T-helper 1 cell (primary cell): ENCODE measurements at regions not wholly inside any gene's neighbourhood (a gene's known extent, or its start where the extent isn't known, plus 50 kb on each side); places are given as distances from the start of the nearest gene placed in this dataset.

ENCODE experiments used
- DNase-seq, 5 donors: peaks; one replicate each; pipeline ENCODE4 v3.0.0-alpha.2; 2012 to 2020

GRCh38 chr3:56890448-56891091 lies 88.8 kb upstream of the ARHGEF3 start:
- DNase-seq: peak in 1 of 5 donors; percentile 28

DNA sequence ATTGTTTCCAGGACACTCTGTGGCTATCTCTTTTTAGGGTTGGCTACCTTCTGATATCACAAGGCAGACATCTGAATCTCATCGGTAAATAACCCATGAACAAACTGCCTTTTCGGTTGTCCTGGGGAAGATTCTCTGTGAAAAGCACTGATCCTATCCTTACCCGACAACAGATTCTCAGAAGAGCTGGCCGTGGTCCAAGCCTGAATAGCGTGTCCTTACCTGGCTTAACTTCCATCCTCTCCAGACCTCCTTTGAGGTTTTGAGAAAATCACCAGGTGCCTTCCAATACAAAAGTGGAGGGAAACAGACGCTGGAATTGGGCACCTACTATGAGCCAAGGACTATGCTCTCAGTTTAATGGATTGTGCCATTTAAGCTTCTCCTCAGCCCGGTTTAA lies 87.4 kb upstream of the ARHGEF3 start:
- DNase-seq: no peak

- DNase-seq: peak in 1 of 5 donors; percentile 77
Observed at GRCh38 chr3:56887402-56888025, 85.8 kb upstream of the ARHGEF3 start.

DNA sequence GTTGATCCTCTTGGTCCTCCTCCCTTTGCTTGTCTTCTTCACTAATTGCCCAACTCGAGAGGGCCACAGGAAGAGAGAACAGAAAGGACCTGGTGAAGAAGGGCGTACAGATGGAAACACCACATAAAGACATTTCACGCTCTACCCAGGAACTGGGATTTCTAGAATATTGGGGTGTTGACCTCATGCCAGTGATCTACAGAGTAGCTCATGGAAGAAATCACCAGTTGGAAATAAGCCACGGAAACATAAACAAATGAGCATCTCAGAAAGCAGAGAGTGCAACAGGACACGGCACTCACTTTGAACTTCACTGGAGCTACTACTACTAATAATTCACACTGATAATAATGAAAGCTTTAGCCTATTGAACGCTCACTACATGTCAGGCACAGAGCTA lies 84.6 kb upstream of the ARHGEF3 start:
- DNase-seq: no peak

GRCh38 chr3:56885879-56886278 lies 84.1 kb upstream of the ARHGEF3 start:
- DNase-seq: no peak

DNA sequence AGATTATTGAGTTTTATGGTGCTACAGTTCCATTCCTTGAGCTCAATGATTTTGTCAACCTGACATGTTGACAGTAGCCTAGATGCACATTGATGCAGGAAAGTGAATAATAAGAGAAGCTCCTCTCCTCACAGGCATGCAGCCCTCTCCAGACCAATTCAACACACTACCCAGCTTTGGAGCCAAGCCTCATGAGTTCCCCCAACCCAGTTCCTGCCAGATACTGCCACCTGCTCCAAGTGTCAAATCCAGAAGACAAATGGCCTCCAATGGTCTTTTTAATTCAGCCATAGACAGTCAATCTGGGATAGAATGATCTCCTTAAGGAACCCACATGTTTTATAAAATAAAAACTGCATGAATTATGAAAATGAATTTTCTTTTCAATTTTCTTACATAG lies 83.7 kb upstream of the ARHGEF3 start:
- no peak for DNase-seq

DNA sequence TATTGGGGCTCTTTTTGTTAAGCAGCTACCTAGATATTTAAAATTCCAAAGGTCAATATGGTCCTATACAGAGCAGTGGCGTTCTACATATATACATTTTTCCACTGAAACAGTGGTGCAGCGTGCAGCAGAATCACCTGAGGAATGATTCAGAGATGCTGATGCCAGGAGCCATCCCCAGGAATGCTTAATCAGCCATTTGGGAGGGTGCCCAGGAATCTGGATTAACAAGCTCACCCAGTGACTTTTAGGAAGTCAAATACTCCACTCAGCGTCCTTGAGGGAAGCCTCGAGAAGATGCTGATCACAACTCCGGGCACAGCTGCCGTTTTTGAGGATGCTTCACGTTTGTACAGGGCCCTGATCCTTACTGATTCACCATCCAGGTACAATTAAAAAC lies 82.6 kb upstream of the ARHGEF3 start:
- no peak for DNase-seq

- no peak for DNase-seq
Observed at GRCh38 chr3:56883828-56884227, 82.1 kb upstream of the ARHGEF3 start.

DNA sequence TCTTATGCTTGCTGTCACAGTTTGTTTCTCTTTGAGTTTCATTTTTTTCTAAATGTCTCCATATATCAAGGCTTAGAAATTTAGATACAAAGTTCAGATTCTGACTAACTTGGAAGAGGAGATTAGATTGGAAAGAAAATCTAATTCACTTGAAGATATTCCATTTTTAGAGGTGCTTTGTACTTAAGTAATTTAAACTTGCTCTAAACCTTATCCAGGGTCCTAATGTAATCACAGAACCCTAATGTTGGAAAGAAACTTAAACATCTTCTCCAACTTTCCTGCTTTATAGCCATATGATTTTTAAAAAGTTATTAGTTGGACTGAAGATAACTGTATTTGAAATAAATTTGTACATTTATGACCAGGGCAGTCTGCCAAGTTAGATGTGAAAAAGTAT lies 81.1 kb upstream of the ARHGEF3 start:
- no peak for DNase-seq

GRCh38 chr3:56881841-56882240 lies 80.1 kb upstream of the ARHGEF3 start:
- no peak for DNase-seq

DNA sequence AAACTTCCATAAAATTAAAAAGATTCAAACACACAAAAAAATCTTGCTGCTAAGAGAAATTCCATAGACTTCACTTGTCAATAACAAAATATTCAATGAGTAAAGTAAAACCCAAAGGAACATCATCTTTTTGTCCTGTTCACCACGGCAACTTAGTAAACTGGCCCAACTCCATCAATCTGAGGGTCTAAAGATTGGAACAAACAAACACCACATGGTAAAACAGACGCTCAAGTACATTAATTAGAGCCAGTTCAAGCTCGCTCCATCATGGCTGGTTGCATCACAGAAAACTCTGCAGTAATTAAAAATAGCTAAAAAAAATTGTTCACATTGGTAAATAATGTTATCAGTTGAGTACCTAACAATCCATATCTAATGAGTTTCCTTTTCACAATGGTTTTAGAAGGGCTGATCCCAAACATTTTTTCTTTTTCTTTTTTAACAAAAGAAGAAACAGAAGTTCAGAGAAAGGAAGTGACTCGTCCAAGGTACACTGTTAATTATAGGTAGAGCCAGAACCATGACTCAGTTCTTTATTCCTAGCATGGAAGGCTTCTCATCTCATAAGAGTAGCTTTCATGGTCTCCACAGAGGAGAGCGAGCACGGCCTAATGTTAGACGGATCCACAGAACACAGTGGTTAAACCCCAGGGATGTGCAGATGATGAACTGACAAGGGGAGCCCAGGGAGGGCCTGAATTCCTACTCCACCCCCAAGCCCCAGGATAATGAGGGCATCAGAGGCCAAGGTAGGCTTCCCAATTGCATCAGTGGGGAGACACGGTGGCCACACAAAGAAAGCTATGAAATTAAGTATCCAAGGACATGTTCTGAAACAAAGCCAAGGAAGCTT lies 79.2 kb upstream of the ARHGEF3 start:
- no peak for DNase-seq

- no peak for DNase-seq
Observed at GRCh38 chr3:56879436-56880215, 77.9 kb upstream of the ARHGEF3 start.

- DNase-seq: peak in 1 of 5 donors; percentile 67
Observed at GRCh38 chr3:56878074-56878473, 76.3 kb upstream of the ARHGEF3 start.

DNA sequence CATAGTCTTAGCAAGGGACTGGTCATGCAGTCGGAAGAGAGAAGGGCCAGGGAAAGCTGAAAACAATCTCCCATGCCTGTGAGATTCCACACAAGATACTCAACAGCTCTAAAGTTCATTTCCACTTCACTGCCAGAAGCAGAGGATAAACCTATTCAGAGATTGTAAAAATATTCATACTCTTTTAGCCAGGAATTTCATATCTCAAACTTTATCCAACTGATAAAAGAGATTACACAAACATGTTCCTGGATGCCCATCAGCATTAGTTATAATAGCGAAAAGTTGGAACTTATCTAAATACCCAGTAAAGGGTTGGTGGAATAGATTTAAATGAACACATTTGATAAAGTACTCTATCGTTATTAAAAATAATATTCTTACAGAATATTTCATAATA lies 75.2 kb upstream of the ARHGEF3 start:
- DNase-seq: no peak

GRCh38 chr3:56874269-56874668 lies 72.5 kb upstream of the ARHGEF3 start:
- DNase-seq: no peak

GRCh38 chr3:56870436-56870835 lies 68.7 kb upstream of the ARHGEF3 start:
- DNase-seq: no peak

DNA sequence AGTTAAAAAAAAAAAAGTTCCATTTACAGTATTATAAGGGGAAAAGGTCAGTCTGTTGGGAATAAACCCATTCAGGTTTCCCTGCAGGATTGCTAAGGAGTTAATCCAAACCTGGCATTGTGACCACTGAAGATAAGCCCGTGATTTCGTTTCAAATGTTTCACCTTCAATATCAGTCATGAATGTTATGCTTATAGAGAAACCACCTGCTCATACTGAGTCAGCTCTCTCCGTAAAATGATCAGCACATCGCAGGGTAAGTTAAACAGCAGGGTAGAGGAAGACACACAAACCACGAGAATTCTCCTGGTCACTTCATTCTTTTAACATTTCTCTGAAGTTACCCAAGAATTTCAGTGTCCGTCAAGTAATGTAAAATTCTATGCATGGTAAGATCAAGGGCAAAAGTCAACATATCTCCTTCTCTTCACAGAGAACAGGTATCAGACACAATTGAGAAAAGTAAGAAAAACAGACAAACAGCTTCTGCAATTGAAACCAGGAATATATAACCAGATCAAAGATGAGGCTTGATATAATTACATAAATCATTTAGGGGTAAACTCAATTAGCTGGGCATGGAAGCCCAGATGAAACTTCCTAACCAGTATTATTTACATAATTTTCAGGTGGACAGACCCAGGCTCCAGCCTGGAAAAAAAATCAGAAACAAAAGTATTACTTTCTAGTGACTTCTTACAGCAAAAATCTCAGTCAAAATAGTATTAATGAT lies 67.6 kb upstream of the ARHGEF3 start:
- DNase-seq: no peak

DNA sequence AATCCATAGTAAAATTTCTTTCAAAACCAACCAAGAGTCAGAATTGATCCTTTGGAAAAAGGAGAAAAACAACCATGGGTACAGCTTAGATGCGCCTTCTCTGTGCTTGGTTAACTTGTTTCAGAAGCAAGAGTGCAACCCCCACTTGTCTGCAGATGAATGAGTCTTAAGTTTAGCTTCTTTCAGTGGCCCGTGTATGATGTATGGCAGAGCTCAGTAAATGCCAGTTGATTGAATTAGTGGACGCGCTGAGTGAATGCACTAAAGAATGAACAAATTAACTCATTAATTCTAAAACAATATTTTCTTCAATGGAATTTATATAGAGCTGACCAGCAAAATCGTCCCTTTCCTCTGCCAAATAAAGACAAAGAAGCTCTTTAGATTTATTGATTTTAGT lies 67.0 kb upstream of the ARHGEF3 start:
- DNase-seq: no peak

DNA sequence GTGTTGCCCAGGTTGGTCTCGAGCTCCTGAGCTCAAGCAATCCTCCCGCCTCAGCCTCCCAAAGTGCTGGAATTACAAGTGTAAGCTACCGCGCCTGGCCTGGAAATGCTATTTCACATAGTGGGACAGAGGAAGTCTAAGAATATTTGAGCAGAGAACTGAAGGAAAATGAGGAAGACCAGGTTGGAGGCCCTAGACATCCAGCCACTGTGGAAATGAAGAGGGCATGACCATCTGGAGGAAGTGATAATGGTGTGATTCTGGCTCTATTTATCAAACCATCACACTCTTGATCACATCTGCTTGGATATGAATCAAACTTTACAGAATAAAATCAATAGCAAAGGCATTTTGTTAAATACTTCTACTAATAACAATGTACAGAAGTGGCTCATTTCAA lies 65.9 kb upstream of the ARHGEF3 start:
- DNase-seq: no peak

- no peak for DNase-seq
Observed at GRCh38 chr3:56864918-56865524, 63.3 kb upstream of the ARHGEF3 start.

GRCh38 chr3:56864090-56864489 lies 62.3 kb upstream of the ARHGEF3 start:
- peak in 1 of 5 donors; percentile 49 for DNase-seq
